ENCODE measurements at regions not wholly inside any gene's neighbourhood (a gene's known extent, or its start where the extent isn't known, plus 50 kb on each side); places are given as distances from the start of the nearest gene placed in this dataset.

DNA sequence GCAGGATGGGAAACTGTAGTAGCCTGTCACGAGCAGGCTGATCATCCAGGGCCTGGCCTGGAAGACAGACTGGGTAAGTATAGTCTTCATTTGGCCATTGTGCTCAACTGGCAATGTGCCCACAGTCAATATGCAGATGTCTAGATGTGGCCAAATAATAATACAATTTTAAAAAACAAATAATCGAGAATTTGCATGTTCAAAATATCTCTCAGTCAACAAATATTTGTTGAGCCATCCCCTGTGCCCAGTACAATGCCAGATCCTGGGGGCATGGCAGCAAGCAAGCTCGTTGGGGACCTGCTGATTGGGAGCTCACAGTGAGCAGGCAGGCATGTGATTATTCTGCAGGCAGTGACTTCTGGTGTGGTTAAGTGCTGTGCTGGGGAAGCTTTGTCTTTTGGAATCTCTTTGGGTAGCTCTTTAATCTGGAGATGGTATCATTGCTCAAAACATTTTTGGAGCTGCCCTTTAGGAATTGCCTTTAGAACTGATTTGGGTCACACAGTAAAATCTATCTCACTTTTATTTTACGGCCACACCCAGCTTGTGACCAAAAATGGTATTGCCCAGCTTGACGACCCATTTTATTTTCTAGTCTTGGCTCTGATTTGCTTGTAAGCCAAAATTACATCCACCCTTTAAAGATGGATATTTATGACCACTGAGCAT is 92.2 kb downstream of the PLCE1 start:
- ChIA-PET CTCF (no interaction called here), POLR2A (ENCODE audit: low non-redundant PET) (no interaction called here)
- BruUV-seq (replicated peaks): no TSS peak
- H3K36me3 ChIP-seq (ENCODE audit: insufficient read depth, low read length, poor library complexity, severe bottlenecking): no peaks in the 10 kb centered on the region
- H3K4me3 ChIP-seq (ENCODE audit: low read depth, low read length, poor library complexity, severe bottlenecking): no peak overlapping the region
- TF ChIP-seq, protein P1, sequence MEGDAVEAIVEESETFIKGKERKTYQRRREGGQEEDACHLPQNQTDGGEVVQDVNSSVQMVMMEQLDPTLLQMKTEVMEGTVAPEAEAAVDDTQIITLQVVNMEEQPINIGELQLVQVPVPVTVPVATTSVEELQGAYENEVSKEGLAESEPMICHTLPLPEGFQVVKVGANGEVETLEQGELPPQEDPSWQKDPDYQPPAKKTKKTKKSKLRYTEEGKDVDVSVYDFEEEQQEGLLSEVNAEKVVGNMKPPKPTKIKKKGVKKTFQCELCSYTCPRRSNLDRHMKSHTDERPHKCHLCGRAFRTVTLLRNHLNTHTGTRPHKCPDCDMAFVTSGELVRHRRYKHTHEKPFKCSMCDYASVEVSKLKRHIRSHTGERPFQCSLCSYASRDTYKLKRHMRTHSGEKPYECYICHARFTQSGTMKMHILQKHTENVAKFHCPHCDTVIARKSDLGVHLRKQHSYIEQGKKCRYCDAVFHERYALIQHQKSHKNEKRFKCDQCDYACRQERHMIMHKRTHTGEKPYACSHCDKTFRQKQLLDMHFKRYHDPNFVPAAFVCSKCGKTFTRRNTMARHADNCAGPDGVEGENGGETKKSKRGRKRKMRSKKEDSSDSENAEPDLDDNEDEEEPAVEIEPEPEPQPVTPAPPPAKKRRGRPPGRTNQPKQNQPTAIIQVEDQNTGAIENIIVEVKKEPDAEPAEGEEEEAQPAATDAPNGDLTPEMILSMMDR (conservative IDR thresholded peaks at IDR 0.05; ENCODE audit: low read depth, low read length): no peak
- TF ChIP-seq EZH2 (IDR thresholded peaks at IDR 0.05; ENCODE audit: borderline replicate concordance, low read depth, low read length, poor library complexity, severe bottlenecking): no peak
- DNase-seq (ENCODE audit: low spot score): no peak
- intact Hi-C loops (cut with micrococcal nuclease; ENCODE audit: unreplicated experiment): no loop called here
- no peaks in the 10 kb centered on the region for H3K27me3 ChIP-seq (replicated peaks; ENCODE audit: insufficient read depth, low read depth, low read length, poor library complexity)
- no peak overlapping the region for H3K27ac ChIP-seq (ENCODE audit: low read depth, low read length, poor library complexity, severe bottlenecking)
- no peaks in the 10 kb centered on the region for H3K9me3 ChIP-seq (ENCODE audit: low read depth, low read length, poor library complexity, severe bottlenecking)
- H3K4me1 ChIP-seq (ENCODE audit: insufficient read depth, low read length, poor library complexity, severe bottlenecking): no peaks in the 10 kb centered on the region

DNA sequence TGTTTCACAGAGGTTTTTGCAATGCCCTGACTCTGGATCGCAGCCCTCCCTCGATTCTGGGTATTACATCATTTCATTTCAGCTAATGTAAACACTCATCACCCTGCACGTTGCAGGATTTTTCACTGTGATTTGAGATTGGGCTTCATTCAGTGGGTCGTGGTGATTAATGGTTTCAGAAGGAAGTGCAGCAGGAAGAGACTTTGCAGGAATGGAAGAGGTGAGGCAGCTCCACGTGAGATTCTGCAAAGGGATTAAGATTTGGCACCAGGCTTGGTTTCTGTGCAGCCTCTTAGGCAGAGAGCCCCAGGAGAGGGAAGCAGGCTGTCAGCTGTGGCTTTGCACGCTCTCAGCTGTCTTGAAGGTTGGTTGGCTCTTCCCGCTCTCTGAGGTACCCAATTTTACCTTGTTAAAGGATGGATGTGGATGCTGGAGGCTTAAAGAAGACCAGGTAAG is 95.2 kb downstream of the PLCE1 start:
- ChIA-PET CTCF (no interaction called here), POLR2A (ENCODE audit: low non-redundant PET) (no interaction called here)
- intact Hi-C loops (cut with micrococcal nuclease; ENCODE audit: unreplicated experiment): no loop called here
- Histone ChIP-seq H3K4me1 (ENCODE audit: insufficient read depth, low read length, poor library complexity, severe bottlenecking) (no peaks in the 10 kb centered on the region), H3K4me3 (ENCODE audit: low read depth, low read length, poor library complexity, severe bottlenecking) (no peak overlapping the region), H3K27me3 (replicated peaks; ENCODE audit: insufficient read depth, low read depth, low read length, poor library complexity) (no peaks in the 10 kb centered on the region), H3K36me3 (ENCODE audit: insufficient read depth, low read length, poor library complexity, severe bottlenecking) (no peaks in the 10 kb centered on the region), H3K9me3 (ENCODE audit: low read depth, low read length, poor library complexity, severe bottlenecking) (no peaks in the 10 kb centered on the region), H3K27ac (ENCODE audit: low read depth, low read length, poor library complexity, severe bottlenecking) (no peak overlapping the region)
- BruUV-seq (replicated peaks): no TSS peak
- peak; percentile 4 for DNase-seq (ENCODE audit: low spot score)
- TF ChIP-seq, protein P1 (conservative IDR thresholded peaks at IDR 0.05; ENCODE audit: low read depth, low read length): no peak
- TF ChIP-seq EZH2 (IDR thresholded peaks at IDR 0.05; ENCODE audit: borderline replicate concordance, low read depth, low read length, poor library complexity, severe bottlenecking): no peak

DNA sequence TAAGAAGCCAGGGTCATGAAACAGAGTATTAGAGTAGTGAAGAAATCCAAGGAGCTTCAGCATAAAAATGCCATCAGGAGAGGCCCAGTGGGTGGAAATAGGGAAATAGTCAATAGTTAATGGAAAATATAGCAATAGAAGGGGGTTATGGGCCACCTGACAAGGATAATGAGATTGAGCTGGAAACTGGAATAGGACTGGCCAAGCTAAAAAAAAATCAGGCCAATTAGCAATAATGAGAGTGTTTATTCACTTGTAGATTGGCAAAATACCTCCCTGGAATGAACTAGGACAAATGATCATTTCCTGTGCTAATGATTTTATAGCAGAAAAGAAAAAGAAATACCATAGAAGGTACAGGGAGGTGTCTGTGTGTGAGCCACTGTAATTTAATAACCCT is 97.9 kb downstream of the PLCE1 start:
- no peaks in the 10 kb centered on the region for H3K27me3 ChIP-seq (replicated peaks; ENCODE audit: insufficient read depth, low read depth, low read length, poor library complexity)
- H3K27ac ChIP-seq (ENCODE audit: low read depth, low read length, poor library complexity, severe bottlenecking): no peak overlapping the region
- intact Hi-C loops (cut with micrococcal nuclease; ENCODE audit: unreplicated experiment): no loop called here
- POLR2A ChIA-PET (ENCODE audit: low non-redundant PET): no interaction called here
- H3K36me3 ChIP-seq (ENCODE audit: insufficient read depth, low read length, poor library complexity, severe bottlenecking): no peaks in the 10 kb centered on the region
- no peak overlapping the region for H3K4me3 ChIP-seq (ENCODE audit: low read depth, low read length, poor library complexity, severe bottlenecking)
- no TSS peak for BruUV-seq (replicated peaks)
- H3K4me1 ChIP-seq (ENCODE audit: insufficient read depth, low read length, poor library complexity, severe bottlenecking): no peaks in the 10 kb centered on the region
- no peaks in the 10 kb centered on the region for H3K9me3 ChIP-seq (ENCODE audit: low read depth, low read length, poor library complexity, severe bottlenecking)
- no peak for DNase-seq (ENCODE audit: low spot score)
- TF ChIP-seq, protein P1 (conservative IDR thresholded peaks at IDR 0.05; ENCODE audit: low read depth, low read length): no peak
- CTCF ChIA-PET: no interaction called here
